Mammary epithelial cell (primary cell): ENCODE measurements at regions not wholly inside any gene's neighbourhood (a gene's known extent, or its start where the extent isn't known, plus 50 kb on each side); places are given as distances from the start of the nearest gene placed in this dataset.

Experiments used
- CTCF ChIP-seq, 2 donors: IDR thresholded peaks in 1 of 2; conservative IDR thresholded peaks in 1 of 2; 2 replicates each; pipeline ENCODE4 v1.5.1; 2011 to 2012; ENCODE audit warnings: inconsistent platforms in 2 of 2, low read length in 2 of 2, mild to moderate bottlenecking in 2 of 2, control low read depth in 1 of 2, low read depth in 1 of 2; ENCODE audit not compliant: insufficient read depth in 1 of 2; ENCODE audit errors: extremely low read depth in 1 of 2
- EZH2 ChIP-seq: IDR thresholded peaks from 2 replicates; pipeline ENCODE4 v1.6.1; 2012; ENCODE audit warnings: low read length, inconsistent platforms, borderline replicate concordance

- TF ChIP-seq CTCF (conservative IDR thresholded peaks at IDR 0.05 in 1 of 2, IDR thresholded peaks at IDR 0.05 in 1 of 2; ENCODE audit: extremely low read depth in 1 of 2, insufficient read depth in 1 of 2, low read depth in 1 of 2, low read length in 2 of 2) (no peak), EZH2 (no peak)
Observed at GRCh38 chr1:116855773-116856201, 53.9 kb upstream of the PTGFRN start.
